IMR-90 (cell line): ENCODE measurements at regions not wholly inside any gene's neighbourhood (a gene's known extent, or its start where the extent isn't known, plus 50 kb on each side); places are given as distances from the start of the nearest gene placed in this dataset.

Source experiments
- ATAC-seq: fragments of 200-7000 bp; cut with Tn5 transposase; 2 replicates; pipeline ENCODE4 v1.9.1; 2020; ENCODE audit warnings: low read depth, mild to moderate bottlenecking, moderate library complexity
- BruUV-seq: library from RNA; stranded (reverse); fragments of 400-500 nt; replicated peaks from 2 replicates; lab custom pipeline; 2021; lab: Mats Ljungman, UMichigan
- CTCF ChIA-PET: fragments of 300-600 bp; formaldehyde crosslinking; extraction: SDS; loops from one replicate; lab custom pipeline; 2021; ENCODE audit warnings: antibody characterized with exemption; lab: Yijun Ruan, JAX
- POLR2A ChIA-PET: fragments of 300-600 bp; sonication (Branson Sonifier 250); formaldehyde crosslinking; loops from one replicate; lab custom pipeline; 2022; ENCODE audit warnings: antibody characterized with exemption; ENCODE audit not compliant: unreplicated experiment; lab: Charles Lee
- DNase-seq: peaks from one replicate; pipeline ENCODE4 v3.0.0; 2013
- H2AFZ ChIP-seq: replicated peaks from 2 replicates; pipeline ENCODE3; 2013; ENCODE audit warnings: low read length, mild to moderate bottlenecking; ENCODE audit not compliant: poor library complexity
- H2AK5ac ChIP-seq: 2 replicates; pipeline ENCODE4 v1.6.1; 2013; ENCODE audit warnings: low read depth, low read length, inconsistent platforms
- H2AK9ac ChIP-seq: replicated peaks from 2 replicates; pipeline ENCODE3; 2013; ENCODE audit warnings: mild to moderate bottlenecking, low read depth, low read length, moderate library complexity; ENCODE audit not compliant: poor library complexity
- H2BK120ac ChIP-seq: 2 replicates; pipeline ENCODE4 v1.6.1; 2013; ENCODE audit warnings: low read depth, low read length, inconsistent platforms
- H2BK15ac ChIP-seq: 3 replicates; pipeline ENCODE4 v1.6.1; 2013; ENCODE audit warnings: low read depth, low read length, inconsistent platforms
- H2BK20ac ChIP-seq: 2 replicates; pipeline ENCODE4 v1.6.1; 2013; ENCODE audit warnings: low read depth, mild to moderate bottlenecking, inconsistent platforms, low read length, moderate library complexity
- H2BK5ac ChIP-seq: 2 replicates; pipeline ENCODE4 v1.6.1; 2013; ENCODE audit warnings: mild to moderate bottlenecking, low read depth, low read length, inconsistent platforms; ENCODE audit not compliant: poor library complexity, severe bottlenecking
- H3K14ac ChIP-seq: replicated peaks from 2 replicates; pipeline ENCODE4 v1.6.1; 2013; ENCODE audit warnings: low read depth, low read length, inconsistent platforms
- H3K18ac ChIP-seq: 2 replicates; pipeline ENCODE4 v1.6.1; 2013; ENCODE audit warnings: low read depth, low read length, control low read depth
- H3K23ac ChIP-seq: 2 replicates; pipeline ENCODE4 v1.6.1; 2013; ENCODE audit warnings: low read depth, low read length, inconsistent platforms
- H3K27ac ChIP-seq: 2 replicates; pipeline ENCODE4 v1.5.1; 2013; ENCODE audit warnings: mild to moderate bottlenecking, control low read depth, low read length; ENCODE audit not compliant: insufficient read depth
- H3K27me3 ChIP-seq: 2 replicates; pipeline ENCODE4 v1.6.1; 2013; ENCODE audit warnings: low read length; ENCODE audit not compliant: control insufficient read depth, insufficient read depth
- H3K36me3 ChIP-seq: 2 replicates; pipeline ENCODE4 v1.6.1; 2013; ENCODE audit warnings: low read length, mixed read lengths; ENCODE audit not compliant: control insufficient read depth, insufficient read depth
- H3K4ac ChIP-seq: 2 replicates; pipeline ENCODE4 v1.6.1; 2013; ENCODE audit warnings: low read depth, low read length, inconsistent platforms
- H3K4me1 ChIP-seq: 2 replicates; pipeline ENCODE4 v1.6.1; 2013; ENCODE audit warnings: low read length, mixed read lengths; ENCODE audit not compliant: control insufficient read depth, insufficient read depth
- H3K4me2 ChIP-seq: 2 replicates; pipeline ENCODE4 v1.6.1; 2013; ENCODE audit warnings: low read depth, mild to moderate bottlenecking, control low read depth, low read length, moderate library complexity
- H3K4me3 ChIP-seq: 2 replicates; pipeline ENCODE4 v1.5.1; 2013; ENCODE audit warnings: low read depth, mild to moderate bottlenecking, control low read depth, low read length, moderate library complexity; ENCODE audit not compliant: insufficient read depth
- H3K56ac ChIP-seq: 2 replicates; pipeline ENCODE4 v1.6.1; 2013; ENCODE audit warnings: low read length, inconsistent platforms; ENCODE audit not compliant: insufficient read depth; ENCODE audit errors: extremely low read depth
- H3K79me1 ChIP-seq, 2 experiments: 2 replicates each; pipeline ENCODE4 v1.6.1; 2013; ENCODE audit warnings: low read length in 2 of 2, inconsistent platforms in 1 of 2, low read depth in 1 of 2
- H3K9ac ChIP-seq: 2 replicates; pipeline ENCODE4 v1.6.1; 2013; ENCODE audit warnings: low read depth, low read length, control low read depth
- H3K9me1 ChIP-seq: 2 replicates; pipeline ENCODE4 v1.6.1; 2013; ENCODE audit warnings: low read length, inconsistent platforms; ENCODE audit not compliant: insufficient read depth
- H3K9me3 ChIP-seq: 2 replicates; pipeline ENCODE4 v1.6.1; 2013; ENCODE audit warnings: low read length; ENCODE audit not compliant: control insufficient read depth, insufficient read depth
- H4K20me1 ChIP-seq: 2 replicates; pipeline ENCODE4 v1.6.1; 2013; ENCODE audit warnings: low read length, inconsistent platforms; ENCODE audit not compliant: insufficient read depth
- H4K5ac ChIP-seq: 2 replicates; pipeline ENCODE4 v1.6.1; 2013; ENCODE audit warnings: mild to moderate bottlenecking, low read depth, low read length, control low read depth
- H4K8ac ChIP-seq, 2 experiments: 2 replicates each; pipeline ENCODE4 v1.6.1; 2013; ENCODE audit warnings: low read depth in 2 of 2, low read length in 2 of 2, control low read depth in 1 of 2, inconsistent platforms in 1 of 2
- H4K91ac ChIP-seq: 2 replicates; pipeline ENCODE4 v1.6.1; 2013; ENCODE audit warnings: low read depth, low read length, inconsistent platforms; ENCODE audit not compliant: insufficient read depth
- BHLHE40 ChIP-seq: fragments of 150-350 bp; IDR thresholded peaks from 2 replicates; pipeline ENCODE4 v1.6.1; 2016; ENCODE audit warnings: mild to moderate bottlenecking, low read depth, low read length
- CEBPB ChIP-seq: IDR thresholded peaks from 2 replicates; pipeline ENCODE4 v1.6.1; 2012; ENCODE audit warnings: low read depth, low read length, improper control_type of control experiment
- CHD1 ChIP-seq: IDR thresholded peaks from 2 replicates; pipeline ENCODE4 v1.6.1; 2012; ENCODE audit warnings: low read depth, low read length, improper control_type of control experiment
- FOS ChIP-seq: fragments of 150-350 bp; IDR thresholded peaks from 2 replicates; pipeline ENCODE4 v1.6.1; 2016; ENCODE audit warnings: low read depth, low read length
- MAFK ChIP-seq: IDR thresholded peaks from 2 replicates; pipeline ENCODE4 v1.6.1; 2012; ENCODE audit warnings: low read depth, low read length, improper control_type of control experiment
- MAZ ChIP-seq: IDR thresholded peaks from 2 replicates; pipeline ENCODE4 v1.6.1; 2012; ENCODE audit warnings: low read depth, mild to moderate bottlenecking, low read length, improper control_type of control experiment, moderate library complexity, borderline replicate concordance
- MXI1 ChIP-seq: IDR thresholded peaks from 2 replicates; pipeline ENCODE4 v1.6.1; 2012; ENCODE audit warnings: low read depth, mild to moderate bottlenecking, low read length, moderate library complexity, borderline replicate concordance
- NFE2L2 ChIP-seq: fragments of 150-350 bp; IDR thresholded peaks from 2 replicates; pipeline ENCODE4 v1.6.1; 2016; ENCODE audit warnings: low read depth, mild to moderate bottlenecking, low read length
- POLR2A ChIP-seq: IDR thresholded peaks from 2 replicates; pipeline ENCODE4 v1.6.1; 2012; ENCODE audit warnings: mild to moderate bottlenecking, low read depth, low read length
- RAD21 ChIP-seq: IDR thresholded peaks from 2 replicates; pipeline ENCODE4 v1.6.1; 2012; ENCODE audit warnings: low read length, improper control_type of control experiment
- RCOR1 ChIP-seq: IDR thresholded peaks from 2 replicates; pipeline ENCODE4 v1.6.1; 2012; ENCODE audit warnings: mild to moderate bottlenecking, low read length, improper control_type of control experiment; ENCODE audit not compliant: insufficient replicate concordance
- RFX5 ChIP-seq: IDR thresholded peaks from 2 replicates; pipeline ENCODE4 v1.8.0; 2012; ENCODE audit warnings: low read depth, mild to moderate bottlenecking, low read length, moderate library complexity
- SMC3 ChIP-seq: fragments of 150-350 bp; IDR thresholded peaks from 2 replicates; pipeline ENCODE4 v1.6.1; 2016; ENCODE audit warnings: low read depth, mild to moderate bottlenecking, antibody characterized with exemption, low read length, moderate library complexity
- WGBS, 2 experiments: methylation state at CpG; one replicate each; pipeline versions ENCODE4 v1.1.5 to v1.1.7; 2013; ENCODE audit warnings: missing lambda C conversion rate in 2 of 2; ENCODE audit not compliant: insufficient read length in 1 of 2; ENCODE audit errors: extremely low coverage in 2 of 2; 5-methylcytosine and 5-hydroxymethylcytosine counted together
- dilution Hi-C: fragments of 300-500 bp; cut with HindIII; formaldehyde crosslinking; loops from one replicate; pipeline ENCODE4 v1.14.3; 2018; ENCODE audit warnings: low sequenced_read_pairs; ENCODE audit not compliant: unreplicated experiment
- in situ Hi-C: fragments of 300-500 bp; cut with MboI; formaldehyde crosslinking; loops from 3 replicates; pipeline ENCODE4 v1.14.3; 2019; ENCODE audit warnings: low sequenced_read_pairs, inconsistent platforms, mixed read lengths
- intact Hi-C: fragments of 100-400 bp; cut with micrococcal nuclease; formaldehyde crosslinking; loops from 2 replicates; pipeline ENCODE4 v1.10.0; 2022
- TF ChIP-seq, protein P1 (sequence below): fragments of 150-350 bp; IDR thresholded peaks from 2 replicates; pipeline ENCODE4 v1.6.1; 2016; ENCODE audit warnings: low read depth, mild to moderate bottlenecking, low read length, moderate library complexity, borderline replicate concordance
- TF ChIP-seq, protein P2 (sequence below): fragments of 150-350 bp; IDR thresholded peaks from 2 replicates; pipeline ENCODE4 v1.6.1; 2017; ENCODE audit warnings: mild to moderate bottlenecking, antibody characterized with exemption, low read length, low read depth
- TF ChIP-seq, protein P3 (sequence below): conservative IDR thresholded peaks from 2 replicates; pipeline ENCODE4 v1.5.1; 2012; ENCODE audit warnings: mild to moderate bottlenecking, low read depth, low read length, improper control_type of control experiment

DNA sequence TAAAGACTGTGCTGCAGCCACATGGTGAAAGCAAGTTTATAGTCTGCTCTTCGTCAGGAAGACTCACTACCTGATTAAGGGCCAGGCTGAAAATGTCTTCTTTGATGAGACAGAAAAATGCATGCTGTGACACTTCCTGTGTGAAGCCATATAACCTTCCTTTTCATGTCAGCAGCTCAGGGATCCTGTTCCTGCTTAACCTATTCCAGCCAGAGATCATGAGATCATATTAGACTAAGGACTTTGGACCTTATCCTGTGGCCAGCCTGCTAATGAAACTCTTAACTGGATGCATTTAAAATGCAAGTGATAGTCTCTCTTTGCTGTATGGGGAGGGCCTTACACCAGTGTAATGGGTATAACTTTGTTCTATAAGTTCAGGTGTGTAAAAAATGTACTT lies 165.2 kb downstream of the PTEN start:
- Histone ChIP-seq H3K56ac (no peak overlapping the region), H3K79me1 (no peaks in the 10 kb centered on the region), H4K20me1 (no peaks in the 10 kb centered on the region), H3K14ac (no peak overlapping the region), H3K27ac (no peak overlapping the region), H3K4me1 (no peaks in the 10 kb centered on the region), H2AK5ac (no peak overlapping the region), H2BK15ac (no peak overlapping the region), H2BK20ac (no peak overlapping the region), H3K4me3 (no peak overlapping the region), H3K4ac (no peak overlapping the region), H3K27me3 (0 out of 2 replicates have a peak, but pooled peaks cover 3% of the 10 kb centered on the region), H2AFZ (no peak overlapping the region), H3K4me2 (no peak overlapping the region), H2AK9ac (no peak overlapping the region), H3K9me3 (0 out of 2 replicates have a peak, but pooled peaks cover 2% of the 10 kb centered on the region), H2BK5ac (no peak overlapping the region), H4K91ac (no peak overlapping the region), H3K9me1 (no peaks in the 10 kb centered on the region; the same call in 1 of the 2 replicates), H4K5ac (no peak overlapping the region), H3K36me3 (no peaks in the 10 kb centered on the region), H2BK120ac (no peak overlapping the region), H3K9ac (no peak overlapping the region), H3K23ac (no peak overlapping the region), H3K18ac (no peak overlapping the region), H4K8ac (no peak overlapping the region)
- ATAC-seq (no peak), DNase-seq (no peak)
- WGBS, 2 experiments = 100% methylated on average over 1 of the region's 1 CpG; no CpG with 5 or more reads in 1 of the 2 experiments
- in situ Hi-C loops (no loop called here), dilution Hi-C loops (no loop called here), intact Hi-C loops (no loop called here)
- ChIA-PET CTCF (no interaction called here), POLR2A (no interaction called here)
- no peak for TF ChIP-seq MAFK
- no peak for TF ChIP-seq NFE2L2
- no peak for TF ChIP-seq RAD21
- TF ChIP-seq POLR2A = no peak
- TF ChIP-seq RFX5 = no peak
- TF ChIP-seq MAZ = no peak
- TF ChIP-seq FOS = no peak
- TF ChIP-seq CEBPB = no peak
- no peak for TF ChIP-seq MXI1
- TF ChIP-seq BHLHE40 = no peak
- TF ChIP-seq, protein P1, sequence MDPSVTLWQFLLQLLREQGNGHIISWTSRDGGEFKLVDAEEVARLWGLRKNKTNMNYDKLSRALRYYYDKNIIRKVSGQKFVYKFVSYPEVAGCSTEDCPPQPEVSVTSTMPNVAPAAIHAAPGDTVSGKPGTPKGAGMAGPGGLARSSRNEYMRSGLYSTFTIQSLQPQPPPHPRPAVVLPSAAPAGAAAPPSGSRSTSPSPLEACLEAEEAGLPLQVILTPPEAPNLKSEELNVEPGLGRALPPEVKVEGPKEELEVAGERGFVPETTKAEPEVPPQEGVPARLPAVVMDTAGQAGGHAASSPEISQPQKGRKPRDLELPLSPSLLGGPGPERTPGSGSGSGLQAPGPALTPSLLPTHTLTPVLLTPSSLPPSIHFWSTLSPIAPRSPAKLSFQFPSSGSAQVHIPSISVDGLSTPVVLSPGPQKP = no peak
- TF ChIP-seq, protein P2, sequence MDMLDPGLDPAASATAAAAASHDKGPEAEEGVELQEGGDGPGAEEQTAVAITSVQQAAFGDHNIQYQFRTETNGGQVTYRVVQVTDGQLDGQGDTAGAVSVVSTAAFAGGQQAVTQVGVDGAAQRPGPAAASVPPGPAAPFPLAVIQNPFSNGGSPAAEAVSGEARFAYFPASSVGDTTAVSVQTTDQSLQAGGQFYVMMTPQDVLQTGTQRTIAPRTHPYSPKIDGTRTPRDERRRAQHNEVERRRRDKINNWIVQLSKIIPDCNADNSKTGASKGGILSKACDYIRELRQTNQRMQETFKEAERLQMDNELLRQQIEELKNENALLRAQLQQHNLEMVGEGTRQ = no peak
- TF ChIP-seq CHD1 = no peak
- no peak for TF ChIP-seq SMC3
- no peak for TF ChIP-seq RCOR1
- TF ChIP-seq, protein P3, sequence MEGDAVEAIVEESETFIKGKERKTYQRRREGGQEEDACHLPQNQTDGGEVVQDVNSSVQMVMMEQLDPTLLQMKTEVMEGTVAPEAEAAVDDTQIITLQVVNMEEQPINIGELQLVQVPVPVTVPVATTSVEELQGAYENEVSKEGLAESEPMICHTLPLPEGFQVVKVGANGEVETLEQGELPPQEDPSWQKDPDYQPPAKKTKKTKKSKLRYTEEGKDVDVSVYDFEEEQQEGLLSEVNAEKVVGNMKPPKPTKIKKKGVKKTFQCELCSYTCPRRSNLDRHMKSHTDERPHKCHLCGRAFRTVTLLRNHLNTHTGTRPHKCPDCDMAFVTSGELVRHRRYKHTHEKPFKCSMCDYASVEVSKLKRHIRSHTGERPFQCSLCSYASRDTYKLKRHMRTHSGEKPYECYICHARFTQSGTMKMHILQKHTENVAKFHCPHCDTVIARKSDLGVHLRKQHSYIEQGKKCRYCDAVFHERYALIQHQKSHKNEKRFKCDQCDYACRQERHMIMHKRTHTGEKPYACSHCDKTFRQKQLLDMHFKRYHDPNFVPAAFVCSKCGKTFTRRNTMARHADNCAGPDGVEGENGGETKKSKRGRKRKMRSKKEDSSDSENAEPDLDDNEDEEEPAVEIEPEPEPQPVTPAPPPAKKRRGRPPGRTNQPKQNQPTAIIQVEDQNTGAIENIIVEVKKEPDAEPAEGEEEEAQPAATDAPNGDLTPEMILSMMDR = no peak
- no TSS peak for BruUV-seq
